ENCODE measurements at regions not wholly inside any gene's neighbourhood (a gene's known extent, or its start where the extent isn't known, plus 50 kb on each side); places are given as distances from the start of the nearest gene placed in this dataset.

- no peaks in the 10 kb centered on the region for H3K9me3 ChIP-seq
- no peaks in the 10 kb centered on the region for H3K27me3 ChIP-seq
- no peak for TF ChIP-seq POLR2A (IDR thresholded peaks at IDR 0.05)
- no peak for TF ChIP-seq EP300 (IDR thresholded peaks at IDR 0.05)
- TF ChIP-seq, protein P1, sequence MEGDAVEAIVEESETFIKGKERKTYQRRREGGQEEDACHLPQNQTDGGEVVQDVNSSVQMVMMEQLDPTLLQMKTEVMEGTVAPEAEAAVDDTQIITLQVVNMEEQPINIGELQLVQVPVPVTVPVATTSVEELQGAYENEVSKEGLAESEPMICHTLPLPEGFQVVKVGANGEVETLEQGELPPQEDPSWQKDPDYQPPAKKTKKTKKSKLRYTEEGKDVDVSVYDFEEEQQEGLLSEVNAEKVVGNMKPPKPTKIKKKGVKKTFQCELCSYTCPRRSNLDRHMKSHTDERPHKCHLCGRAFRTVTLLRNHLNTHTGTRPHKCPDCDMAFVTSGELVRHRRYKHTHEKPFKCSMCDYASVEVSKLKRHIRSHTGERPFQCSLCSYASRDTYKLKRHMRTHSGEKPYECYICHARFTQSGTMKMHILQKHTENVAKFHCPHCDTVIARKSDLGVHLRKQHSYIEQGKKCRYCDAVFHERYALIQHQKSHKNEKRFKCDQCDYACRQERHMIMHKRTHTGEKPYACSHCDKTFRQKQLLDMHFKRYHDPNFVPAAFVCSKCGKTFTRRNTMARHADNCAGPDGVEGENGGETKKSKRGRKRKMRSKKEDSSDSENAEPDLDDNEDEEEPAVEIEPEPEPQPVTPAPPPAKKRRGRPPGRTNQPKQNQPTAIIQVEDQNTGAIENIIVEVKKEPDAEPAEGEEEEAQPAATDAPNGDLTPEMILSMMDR (IDR thresholded peaks at IDR 0.05), result no peak
- no peak for TF ChIP-seq POLR2AphosphoS5 (IDR thresholded peaks at IDR 0.05)
- intact Hi-C loops (cut with DNase I), result no loop called here
- DNase-seq, result no peak
- H3K36me3 ChIP-seq, result no peaks in the 10 kb centered on the region
- H3K4me1 ChIP-seq, result peaks cover 0 to 20% (median 8%) of the 10 kb centered on the region in 4 donors
- H3K27ac ChIP-seq, result no peak overlapping the region
- no peak overlapping the region for H3K4me3 ChIP-seq
Measured at GRCh38 chr1:185438936-185439335, 121.9 kb upstream of the IVNS1ABP start.

DNA sequence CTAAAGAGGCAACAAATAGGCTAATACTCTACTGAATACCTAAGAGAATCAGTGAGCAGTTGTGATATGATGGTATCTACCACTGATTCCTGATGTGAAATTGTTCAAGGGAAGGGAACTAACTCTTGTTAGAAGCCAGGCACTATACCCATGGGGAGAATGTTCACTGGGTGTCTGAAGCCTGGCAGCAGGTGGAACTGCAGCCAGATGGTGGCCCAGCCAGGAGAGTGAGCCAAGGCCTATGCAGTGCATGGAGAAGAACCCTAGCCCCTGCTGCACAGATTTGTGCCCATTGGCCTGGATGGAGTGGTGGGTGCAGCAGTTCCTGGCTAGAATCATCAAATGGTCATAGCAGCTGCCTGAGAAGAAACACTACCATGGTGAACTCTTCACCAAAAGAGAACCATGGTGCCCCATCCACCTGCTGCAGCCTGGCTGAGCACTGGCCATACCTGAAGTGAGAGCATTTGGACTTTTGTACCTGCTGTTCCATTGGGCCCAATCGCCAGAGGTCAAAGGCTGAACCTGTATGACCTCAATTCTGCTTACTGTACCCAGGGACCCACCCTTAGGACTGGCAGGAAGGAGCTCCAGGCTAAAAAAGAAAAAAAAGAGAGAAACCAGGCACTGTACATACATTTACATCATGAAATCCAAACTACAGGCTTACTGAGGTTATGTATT is 118.8 kb upstream of the IVNS1ABP start:
- no peak overlapping the region for H3K4me3 ChIP-seq
- no peak for DNase-seq
- no peaks in the 10 kb centered on the region for H3K9me3 ChIP-seq
- peaks cover 0 to 2% (median under 1%) of the 10 kb centered on the region in 4 donors for H3K4me1 ChIP-seq
- intact Hi-C loops (cut with DNase I), result no loop called here
- 41 to 84% methylated on average over 1 of the region's 1 CpG for WGBS, 2 donors
- no peak overlapping the region for H3K27ac ChIP-seq
- no peak for TF ChIP-seq POLR2AphosphoS5 (IDR thresholded peaks at IDR 0.05)
- TF ChIP-seq POLR2A (IDR thresholded peaks at IDR 0.05), result no peak
- no peak for TF ChIP-seq EP300 (IDR thresholded peaks at IDR 0.05)
- TF ChIP-seq, protein P1 (IDR thresholded peaks at IDR 0.05), result no peak
- H3K27me3 ChIP-seq, result no peaks in the 10 kb centered on the region
- H3K36me3 ChIP-seq, result no peaks in the 10 kb centered on the region

- no peak for DNase-seq
- no peaks in the 10 kb centered on the region for H3K4me1 ChIP-seq
- no peak overlapping the region for H3K27ac ChIP-seq
- no peaks in the 10 kb centered on the region for H3K27me3 ChIP-seq
- WGBS, 2 donors, result 94 to 98% methylated on average over 1 of the region's 1 CpG
- TF ChIP-seq POLR2AphosphoS5 (IDR thresholded peaks at IDR 0.05) (no peak), POLR2A (IDR thresholded peaks at IDR 0.05) (no peak), EP300 (IDR thresholded peaks at IDR 0.05) (no peak)
- TF ChIP-seq, protein P1 (IDR thresholded peaks at IDR 0.05), result no peak
- H3K4me3 ChIP-seq, result no peak overlapping the region
- H3K36me3 ChIP-seq, result no peaks in the 10 kb centered on the region
- H3K9me3 ChIP-seq, result no peaks in the 10 kb centered on the region
- intact Hi-C loops (cut with DNase I), result no loop called here
Measured at GRCh38 chr1:185434721-185435120, 117.7 kb upstream of the IVNS1ABP start.

DNA sequence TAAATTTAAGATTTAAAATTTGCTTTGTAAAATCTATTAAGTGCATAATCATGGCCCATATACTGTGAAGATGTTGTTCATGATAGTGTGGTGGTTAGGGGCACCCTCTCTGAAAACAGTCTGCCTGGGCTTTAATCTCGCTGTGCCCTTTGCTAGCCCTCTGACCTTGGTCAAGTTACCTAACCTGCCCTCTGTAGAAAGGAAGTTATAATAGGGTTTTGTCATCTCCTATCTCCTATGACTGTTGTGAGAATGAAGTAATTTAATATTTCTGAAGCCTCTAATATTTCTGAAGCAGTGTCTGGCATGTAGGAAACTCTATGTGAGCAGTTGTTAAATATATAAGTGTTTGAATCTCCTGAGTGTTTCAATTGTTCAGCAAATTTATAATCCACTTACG is 116.6 kb upstream of the IVNS1ABP start:
- intact Hi-C loops (cut with DNase I), result no loop called here
- no peak for TF ChIP-seq EP300 (IDR thresholded peaks at IDR 0.05)
- no peak for TF ChIP-seq POLR2A (IDR thresholded peaks at IDR 0.05)
- TF ChIP-seq, protein P1 (IDR thresholded peaks at IDR 0.05), result no peak
- no peak for TF ChIP-seq POLR2AphosphoS5 (IDR thresholded peaks at IDR 0.05)
- no peaks in the 10 kb centered on the region for H3K27me3 ChIP-seq
- no peak for DNase-seq
- no peaks in the 10 kb centered on the region for H3K36me3 ChIP-seq
- H3K9me3 ChIP-seq, result no peaks in the 10 kb centered on the region
- H3K4me3 ChIP-seq, result no peak overlapping the region
- no peak overlapping the region for H3K27ac ChIP-seq
- no peaks in the 10 kb centered on the region for H3K4me1 ChIP-seq
- 85 to 86% methylated on average over 2 of the region's 2 CpGs for WGBS, 2 donors

- no peak for DNase-seq
- intact Hi-C loops (cut with DNase I), result no loop called here
- 96 to 97% methylated on average over 2 of the region's 2 CpGs for WGBS, 2 donors
- H3K4me3 ChIP-seq, result no peak overlapping the region
- H3K4me1 ChIP-seq, result no peaks in the 10 kb centered on the region
- H3K27ac ChIP-seq, result no peak overlapping the region
- no peaks in the 10 kb centered on the region for H3K9me3 ChIP-seq
- TF ChIP-seq, protein P1 (IDR thresholded peaks at IDR 0.05), result no peak
- TF ChIP-seq POLR2AphosphoS5 (IDR thresholded peaks at IDR 0.05) (no peak), EP300 (IDR thresholded peaks at IDR 0.05) (no peak), POLR2A (IDR thresholded peaks at IDR 0.05) (no peak)
- no peaks in the 10 kb centered on the region for H3K27me3 ChIP-seq
- no peaks in the 10 kb centered on the region for H3K36me3 ChIP-seq
Measured at GRCh38 chr1:185432948-185433347, 115.9 kb upstream of the IVNS1ABP start.

Data from sigmoid colon (tissue), 6 donors.